ENCODE measurements at regions not wholly inside any gene's neighbourhood (a gene's known extent, or its start where the extent isn't known, plus 50 kb on each side); places are given as distances from the start of the nearest gene placed in this dataset.

GRCh38 chr5:8184455-8185063, 315.6 kb downstream of the MTRR start:
- WGBS, 2 donors, result 35 to 36% methylated on average over 5 of the region's 5 CpGs
- H3K27me3 ChIP-seq (ENCODE audit: control insufficient read depth in 1 of 2, insufficient read depth in 2 of 2, low read length in 2 of 2), result no peaks in the 10 kb centered on the region
- H3K36me3 ChIP-seq (ENCODE audit: control insufficient read depth in 2 of 2, insufficient read depth in 2 of 2, low read length in 1 of 2), result no peaks in the 10 kb centered on the region
- H3K4me1 ChIP-seq (ENCODE audit: control insufficient read depth in 2 of 2, insufficient read depth in 2 of 2, low read length in 1 of 2), result no peaks in the 10 kb centered on the region
- H3K27ac ChIP-seq (ENCODE audit: low read depth in 2 of 2, low read length in 1 of 2), result no peak overlapping the region
- no peak overlapping the region for H3K4me3 ChIP-seq (ENCODE audit: low read depth in 1 of 2, low read length in 2 of 2)
- no peaks in the 10 kb centered on the region for H3K9me3 ChIP-seq (ENCODE audit: control insufficient read depth in 2 of 2, insufficient read depth in 1 of 2, low read depth in 1 of 2, low read length in 1 of 2)

GRCh38 chr5:8185852-8186251, 316.9 kb downstream of the MTRR start:
- no peaks in the 10 kb centered on the region for H3K27me3 ChIP-seq (ENCODE audit: control insufficient read depth in 1 of 2, insufficient read depth in 2 of 2, low read length in 2 of 2)
- no peak overlapping the region for H3K27ac ChIP-seq (ENCODE audit: low read depth in 2 of 2, low read length in 1 of 2)
- H3K36me3 ChIP-seq (ENCODE audit: control insufficient read depth in 2 of 2, insufficient read depth in 2 of 2, low read length in 1 of 2), result no peaks in the 10 kb centered on the region
- 84 to 91% methylated on average over 1 of the region's 1 CpG for WGBS, 2 donors
- H3K4me1 ChIP-seq (ENCODE audit: control insufficient read depth in 2 of 2, insufficient read depth in 2 of 2, low read length in 1 of 2), result no peaks in the 10 kb centered on the region
- H3K9me3 ChIP-seq (ENCODE audit: control insufficient read depth in 2 of 2, insufficient read depth in 1 of 2, low read depth in 1 of 2, low read length in 1 of 2), result peaks cover 0 to under 1% of the 10 kb centered on the region in 2 donors
- no peak overlapping the region for H3K4me3 ChIP-seq (ENCODE audit: low read depth in 1 of 2, low read length in 2 of 2)

GRCh38 chr5:8188874-8189565, 320.1 kb downstream of the MTRR start:
- H3K27me3 ChIP-seq (ENCODE audit: control insufficient read depth in 1 of 2, insufficient read depth in 2 of 2, low read length in 2 of 2), result no peaks in the 10 kb centered on the region
- H3K27ac ChIP-seq (ENCODE audit: low read depth in 2 of 2, low read length in 1 of 2), result no peak overlapping the region
- peaks cover 0 to 3% of the 10 kb centered on the region in 2 donors for H3K9me3 ChIP-seq (ENCODE audit: control insufficient read depth in 2 of 2, insufficient read depth in 1 of 2, low read depth in 1 of 2, low read length in 1 of 2)
- H3K4me3 ChIP-seq (ENCODE audit: low read depth in 1 of 2, low read length in 2 of 2), result no peak overlapping the region
- no peaks in the 10 kb centered on the region for H3K36me3 ChIP-seq (ENCODE audit: control insufficient read depth in 2 of 2, insufficient read depth in 2 of 2, low read length in 1 of 2)
- WGBS, 2 donors, result 50 to 53% methylated on average over 6 of the region's 6 CpGs
- no peaks in the 10 kb centered on the region for H3K4me1 ChIP-seq (ENCODE audit: control insufficient read depth in 2 of 2, insufficient read depth in 2 of 2, low read length in 1 of 2)

DNA sequence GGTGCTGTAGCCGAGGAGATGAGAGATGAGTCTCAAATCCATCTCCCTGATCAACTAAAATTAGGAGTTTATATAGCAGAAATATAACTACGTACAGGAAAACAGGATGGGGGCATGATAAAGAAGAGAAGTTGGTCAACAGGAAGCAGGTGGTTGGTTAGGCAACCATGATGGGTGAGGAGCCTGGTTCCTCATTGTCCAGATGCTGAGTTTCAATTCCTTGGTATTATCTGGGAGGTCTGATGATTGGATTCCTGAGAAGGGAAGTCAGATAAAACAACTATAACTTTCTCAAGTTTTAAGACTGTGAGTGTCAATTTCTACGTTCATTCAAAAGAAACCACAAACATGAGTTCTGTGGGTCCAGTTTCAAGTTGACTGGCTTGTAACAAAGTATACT, 323.9 kb downstream of the MTRR start:
- WGBS, 2 donors, result 77 to 79% methylated on average over 3 of the region's 3 CpGs
- Histone ChIP-seq H3K27ac (ENCODE audit: low read depth in 2 of 2, low read length in 1 of 2) (no peak overlapping the region), H3K9me3 (ENCODE audit: control insufficient read depth in 2 of 2, insufficient read depth in 1 of 2, low read depth in 1 of 2, low read length in 1 of 2) (peaks cover 0 to 3% of the 10 kb centered on the region in 2 donors)

GRCh38 chr5:8196061-8196460, 327.1 kb downstream of the MTRR start:
- H3K9me3 ChIP-seq (ENCODE audit: control insufficient read depth in 2 of 2, insufficient read depth in 1 of 2, low read depth in 1 of 2, low read length in 1 of 2), result peaks cover 0 to under 1% of the 10 kb centered on the region in 2 donors
- no peaks in the 10 kb centered on the region for H3K36me3 ChIP-seq (ENCODE audit: control insufficient read depth in 2 of 2, insufficient read depth in 2 of 2, low read length in 1 of 2)
- H3K27me3 ChIP-seq (ENCODE audit: control insufficient read depth in 1 of 2, insufficient read depth in 2 of 2, low read length in 2 of 2), result no peaks in the 10 kb centered on the region
- no peak overlapping the region for H3K4me3 ChIP-seq (ENCODE audit: low read depth in 1 of 2, low read length in 2 of 2)
- H3K27ac ChIP-seq (ENCODE audit: low read depth in 2 of 2, low read length in 1 of 2), result no peak overlapping the region
- H3K4me1 ChIP-seq (ENCODE audit: control insufficient read depth in 2 of 2, insufficient read depth in 2 of 2, low read length in 1 of 2), result no peaks in the 10 kb centered on the region
- WGBS, 2 donors, result 23 to 34% methylated on average over 2 of the region's 2 CpGs

More for the DNA sequence above, 323.9 kb downstream of the MTRR start:
- Histone ChIP-seq H3K36me3 (ENCODE audit: control insufficient read depth in 2 of 2, insufficient read depth in 2 of 2, low read length in 1 of 2) (no peaks in the 10 kb centered on the region), H3K27me3 (ENCODE audit: control insufficient read depth in 1 of 2, insufficient read depth in 2 of 2, low read length in 2 of 2) (no peaks in the 10 kb centered on the region), H3K4me1 (ENCODE audit: control insufficient read depth in 2 of 2, insufficient read depth in 2 of 2, low read length in 1 of 2) (no peaks in the 10 kb centered on the region), H3K4me3 (ENCODE audit: low read depth in 1 of 2, low read length in 2 of 2) (no peak overlapping the region)

GRCh38 chr5:8208307-8208706, 339.4 kb downstream of the MTRR start:
- no peak overlapping the region for H3K4me3 ChIP-seq (ENCODE audit: low read depth in 1 of 2, low read length in 2 of 2)
- peaks cover 0 to 2% of the 10 kb centered on the region in 2 donors for H3K9me3 ChIP-seq (ENCODE audit: control insufficient read depth in 2 of 2, insufficient read depth in 1 of 2, low read depth in 1 of 2, low read length in 1 of 2)
- H3K36me3 ChIP-seq (ENCODE audit: control insufficient read depth in 2 of 2, insufficient read depth in 2 of 2, low read length in 1 of 2), result no peaks in the 10 kb centered on the region
- H3K27ac ChIP-seq (ENCODE audit: low read depth in 2 of 2, low read length in 1 of 2), result no peak overlapping the region
- WGBS, 2 donors, result 92 to 96% methylated on average over 7 of the region's 7 CpGs
- no peaks in the 10 kb centered on the region for H3K27me3 ChIP-seq (ENCODE audit: control insufficient read depth in 1 of 2, insufficient read depth in 2 of 2, low read length in 2 of 2)
- H3K4me1 ChIP-seq (ENCODE audit: control insufficient read depth in 2 of 2, insufficient read depth in 2 of 2, low read length in 1 of 2), result no peaks in the 10 kb centered on the region

DNA sequence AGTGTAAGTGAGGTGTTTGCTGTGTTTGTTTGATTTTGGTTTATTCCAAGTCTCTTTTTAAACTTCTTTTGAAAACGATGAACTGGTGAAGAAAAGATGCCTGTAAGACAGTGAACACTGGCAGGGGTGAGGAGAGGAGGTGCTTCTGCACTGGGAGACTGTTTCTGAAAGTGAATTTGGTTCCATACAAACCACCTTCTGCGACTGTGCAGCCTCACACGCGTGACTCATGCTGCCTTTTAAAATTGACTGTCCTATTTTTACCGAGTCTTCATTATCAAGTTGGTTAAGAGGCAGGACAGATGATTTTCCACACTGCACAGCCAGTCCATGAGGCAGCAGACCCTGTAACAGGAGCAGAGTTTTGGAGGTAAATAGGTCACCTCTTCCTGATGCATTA, 340.6 kb downstream of the MTRR start:
- Histone ChIP-seq H3K4me1 (ENCODE audit: control insufficient read depth in 2 of 2, insufficient read depth in 2 of 2, low read length in 1 of 2) (no peaks in the 10 kb centered on the region), H3K4me3 (ENCODE audit: low read depth in 1 of 2, low read length in 2 of 2) (no peak overlapping the region), H3K27me3 (ENCODE audit: control insufficient read depth in 1 of 2, insufficient read depth in 2 of 2, low read length in 2 of 2) (no peaks in the 10 kb centered on the region), H3K36me3 (ENCODE audit: control insufficient read depth in 2 of 2, insufficient read depth in 2 of 2, low read length in 1 of 2) (no peaks in the 10 kb centered on the region), H3K27ac (ENCODE audit: low read depth in 2 of 2, low read length in 1 of 2) (no peak overlapping the region), H3K9me3 (ENCODE audit: control insufficient read depth in 2 of 2, insufficient read depth in 1 of 2, low read depth in 1 of 2, low read length in 1 of 2) (peaks cover 0 to 2% of the 10 kb centered on the region in 2 donors)
- whole genome bisulfite sequencing, 2 donors, result 65 to 72% methylated on average over 5 of the region's 5 CpGs

GRCh38 chr5:8213701-8214240, 344.8 kb downstream of the MTRR start:
- Histone ChIP-seq H3K36me3 (ENCODE audit: control insufficient read depth in 2 of 2, insufficient read depth in 2 of 2, low read length in 1 of 2) (no peaks in the 10 kb centered on the region), H3K27ac (ENCODE audit: low read depth in 2 of 2, low read length in 1 of 2) (no peak overlapping the region), H3K4me1 (ENCODE audit: control insufficient read depth in 2 of 2, insufficient read depth in 2 of 2, low read length in 1 of 2) (no peaks in the 10 kb centered on the region), H3K27me3 (ENCODE audit: control insufficient read depth in 1 of 2, insufficient read depth in 2 of 2, low read length in 2 of 2) (no peaks in the 10 kb centered on the region), H3K9me3 (ENCODE audit: control insufficient read depth in 2 of 2, insufficient read depth in 1 of 2, low read depth in 1 of 2, low read length in 1 of 2) (peaks cover 0 to 2% of the 10 kb centered on the region in 2 donors), H3K4me3 (ENCODE audit: low read depth in 1 of 2, low read length in 2 of 2) (no peak overlapping the region)
- 33 to 57% methylated on average over 7 of the region's 7 CpGs for WGBS, 2 donors

DNA sequence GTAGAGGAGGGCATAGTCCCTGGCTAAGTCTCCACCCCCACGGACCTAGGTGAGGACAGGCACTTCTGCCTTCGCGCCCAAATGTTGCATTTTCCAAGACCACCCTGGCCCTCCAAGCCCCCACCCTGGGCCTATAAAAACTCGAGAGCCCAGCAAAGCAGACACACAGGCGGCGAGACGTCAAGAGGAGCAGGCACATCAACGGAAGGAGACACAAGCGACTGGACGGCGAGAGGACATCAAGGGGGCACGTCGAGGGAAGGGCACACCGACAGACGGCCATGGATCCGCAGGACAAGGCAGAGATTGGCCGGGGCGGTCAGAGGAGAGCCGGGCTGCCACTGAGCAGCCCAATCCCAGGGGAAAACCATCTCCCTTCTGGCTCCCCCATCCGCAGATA, 348.0 kb downstream of the MTRR start:
- 88 to 90% methylated on average over 20 of the region's 20 CpGs for WGBS, 2 donors
- H3K27ac ChIP-seq (ENCODE audit: low read depth in 2 of 2, low read length in 1 of 2), result no peak overlapping the region
- peaks cover 2 to 3% of the 10 kb centered on the region in 2 donors for H3K9me3 ChIP-seq (ENCODE audit: control insufficient read depth in 2 of 2, insufficient read depth in 1 of 2, low read depth in 1 of 2, low read length in 1 of 2)
- no peaks in the 10 kb centered on the region for H3K36me3 ChIP-seq (ENCODE audit: control insufficient read depth in 2 of 2, insufficient read depth in 2 of 2, low read length in 1 of 2)
- no peak overlapping the region for H3K4me3 ChIP-seq (ENCODE audit: low read depth in 1 of 2, low read length in 2 of 2)
- H3K27me3 ChIP-seq (ENCODE audit: control insufficient read depth in 1 of 2, insufficient read depth in 2 of 2, low read length in 2 of 2), result no peaks in the 10 kb centered on the region
- H3K4me1 ChIP-seq (ENCODE audit: control insufficient read depth in 2 of 2, insufficient read depth in 2 of 2, low read length in 1 of 2), result no peaks in the 10 kb centered on the region

DNA sequence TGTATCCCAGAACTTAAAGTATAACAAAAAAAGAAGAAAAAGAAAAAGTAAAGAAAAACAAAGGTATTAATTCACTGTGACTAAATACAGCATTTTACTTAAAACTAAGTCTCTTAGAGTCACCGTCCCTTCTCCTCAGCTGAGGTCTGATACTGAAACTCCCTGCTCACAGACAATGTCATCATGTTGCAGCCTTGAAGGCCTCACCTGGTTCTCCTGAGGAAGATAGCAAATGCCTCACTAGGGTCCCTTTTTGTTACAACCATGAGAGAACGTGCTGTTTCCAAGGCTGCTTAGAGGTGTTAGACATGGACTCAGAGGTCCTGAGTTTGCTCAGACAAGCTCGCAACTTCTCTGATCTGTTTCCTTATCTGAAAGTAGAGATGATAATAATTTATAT, 357.2 kb downstream of the MTRR start:
- Histone ChIP-seq H3K4me3 (ENCODE audit: low read depth in 1 of 2, low read length in 2 of 2) (no peak overlapping the region), H3K9me3 (ENCODE audit: control insufficient read depth in 2 of 2, insufficient read depth in 1 of 2, low read depth in 1 of 2, low read length in 1 of 2) (peaks cover 0 to 2% of the 10 kb centered on the region in 2 donors), H3K27ac (ENCODE audit: low read depth in 2 of 2, low read length in 1 of 2) (no peak overlapping the region), H3K36me3 (ENCODE audit: control insufficient read depth in 2 of 2, insufficient read depth in 2 of 2, low read length in 1 of 2) (no peaks in the 10 kb centered on the region), H3K27me3 (ENCODE audit: control insufficient read depth in 1 of 2, insufficient read depth in 2 of 2, low read length in 2 of 2) (no peaks in the 10 kb centered on the region), H3K4me1 (ENCODE audit: control insufficient read depth in 2 of 2, insufficient read depth in 2 of 2, low read length in 1 of 2) (no peaks in the 10 kb centered on the region)
- WGBS, 2 donors, result 91 to 93% methylated on average over 3 of the region's 3 CpGs
